IMR-90 (cell line): ENCODE measurements at regions not wholly inside any gene's neighbourhood (a gene's known extent, or its start where the extent isn't known, plus 50 kb on each side); places are given as distances from the start of the nearest gene placed in this dataset.

Experiments
- ATAC-seq: fragments of 200-7000 bp; cut with Tn5 transposase; 2 replicates; pipeline ENCODE4 v1.9.1; 2020; ENCODE audit warnings: low read depth, mild to moderate bottlenecking, moderate library complexity
- BruUV-seq: library from RNA; stranded (reverse); fragments of 400-500 nt; replicated peaks from 2 replicates; lab custom pipeline; 2021; lab: Mats Ljungman, UMichigan
- CTCF ChIA-PET: fragments of 300-600 bp; formaldehyde crosslinking; extraction: SDS; loops from one replicate; lab custom pipeline; 2021; ENCODE audit warnings: antibody characterized with exemption; lab: Yijun Ruan, JAX
- POLR2A ChIA-PET: fragments of 300-600 bp; sonication (Branson Sonifier 250); formaldehyde crosslinking; loops from one replicate; lab custom pipeline; 2022; ENCODE audit warnings: antibody characterized with exemption; ENCODE audit not compliant: unreplicated experiment; lab: Charles Lee
- DNase-seq: peaks from one replicate; pipeline ENCODE4 v3.0.0; 2013
- H2AFZ ChIP-seq: replicated peaks from 2 replicates; pipeline ENCODE3; 2013; ENCODE audit warnings: low read length, mild to moderate bottlenecking; ENCODE audit not compliant: poor library complexity
- H2AK5ac ChIP-seq: 2 replicates; pipeline ENCODE4 v1.6.1; 2013; ENCODE audit warnings: low read depth, low read length, inconsistent platforms
- H2AK9ac ChIP-seq: replicated peaks from 2 replicates; pipeline ENCODE3; 2013; ENCODE audit warnings: mild to moderate bottlenecking, low read depth, low read length, moderate library complexity; ENCODE audit not compliant: poor library complexity
- H2BK120ac ChIP-seq: 2 replicates; pipeline ENCODE4 v1.6.1; 2013; ENCODE audit warnings: low read depth, low read length, inconsistent platforms
- H2BK15ac ChIP-seq: 3 replicates; pipeline ENCODE4 v1.6.1; 2013; ENCODE audit warnings: low read depth, low read length, inconsistent platforms
- H2BK20ac ChIP-seq: 2 replicates; pipeline ENCODE4 v1.6.1; 2013; ENCODE audit warnings: low read depth, mild to moderate bottlenecking, inconsistent platforms, low read length, moderate library complexity
- H2BK5ac ChIP-seq: 2 replicates; pipeline ENCODE4 v1.6.1; 2013; ENCODE audit warnings: mild to moderate bottlenecking, low read depth, low read length, inconsistent platforms; ENCODE audit not compliant: poor library complexity, severe bottlenecking
- H3K14ac ChIP-seq: replicated peaks from 2 replicates; pipeline ENCODE4 v1.6.1; 2013; ENCODE audit warnings: low read depth, low read length, inconsistent platforms
- H3K18ac ChIP-seq: 2 replicates; pipeline ENCODE4 v1.6.1; 2013; ENCODE audit warnings: low read depth, low read length, control low read depth
- H3K23ac ChIP-seq: 2 replicates; pipeline ENCODE4 v1.6.1; 2013; ENCODE audit warnings: low read depth, low read length, inconsistent platforms
- H3K27ac ChIP-seq: 2 replicates; pipeline ENCODE4 v1.5.1; 2013; ENCODE audit warnings: mild to moderate bottlenecking, control low read depth, low read length; ENCODE audit not compliant: insufficient read depth
- H3K27me3 ChIP-seq: 2 replicates; pipeline ENCODE4 v1.6.1; 2013; ENCODE audit warnings: low read length; ENCODE audit not compliant: control insufficient read depth, insufficient read depth
- H3K36me3 ChIP-seq: 2 replicates; pipeline ENCODE4 v1.6.1; 2013; ENCODE audit warnings: low read length, mixed read lengths; ENCODE audit not compliant: control insufficient read depth, insufficient read depth
- H3K4ac ChIP-seq: 2 replicates; pipeline ENCODE4 v1.6.1; 2013; ENCODE audit warnings: low read depth, low read length, inconsistent platforms
- H3K4me1 ChIP-seq: 2 replicates; pipeline ENCODE4 v1.6.1; 2013; ENCODE audit warnings: low read length, mixed read lengths; ENCODE audit not compliant: control insufficient read depth, insufficient read depth
- H3K4me2 ChIP-seq: 2 replicates; pipeline ENCODE4 v1.6.1; 2013; ENCODE audit warnings: low read depth, mild to moderate bottlenecking, control low read depth, low read length, moderate library complexity
- H3K4me3 ChIP-seq: 2 replicates; pipeline ENCODE4 v1.5.1; 2013; ENCODE audit warnings: low read depth, mild to moderate bottlenecking, control low read depth, low read length, moderate library complexity; ENCODE audit not compliant: insufficient read depth
- H3K56ac ChIP-seq: 2 replicates; pipeline ENCODE4 v1.6.1; 2013; ENCODE audit warnings: low read length, inconsistent platforms; ENCODE audit not compliant: insufficient read depth; ENCODE audit errors: extremely low read depth
- H3K79me1 ChIP-seq, 2 experiments: 2 replicates each; pipeline ENCODE4 v1.6.1; 2013; ENCODE audit warnings: low read length in 2 of 2, inconsistent platforms in 1 of 2, low read depth in 1 of 2
- H3K9ac ChIP-seq: 2 replicates; pipeline ENCODE4 v1.6.1; 2013; ENCODE audit warnings: low read depth, low read length, control low read depth
- H3K9me1 ChIP-seq: 2 replicates; pipeline ENCODE4 v1.6.1; 2013; ENCODE audit warnings: low read length, inconsistent platforms; ENCODE audit not compliant: insufficient read depth
- H3K9me3 ChIP-seq: 2 replicates; pipeline ENCODE4 v1.6.1; 2013; ENCODE audit warnings: low read length; ENCODE audit not compliant: control insufficient read depth, insufficient read depth
- H4K20me1 ChIP-seq: 2 replicates; pipeline ENCODE4 v1.6.1; 2013; ENCODE audit warnings: low read length, inconsistent platforms; ENCODE audit not compliant: insufficient read depth
- H4K5ac ChIP-seq: 2 replicates; pipeline ENCODE4 v1.6.1; 2013; ENCODE audit warnings: mild to moderate bottlenecking, low read depth, low read length, control low read depth
- H4K8ac ChIP-seq, 2 experiments: 2 replicates each; pipeline ENCODE4 v1.6.1; 2013; ENCODE audit warnings: low read depth in 2 of 2, low read length in 2 of 2, control low read depth in 1 of 2, inconsistent platforms in 1 of 2
- H4K91ac ChIP-seq: 2 replicates; pipeline ENCODE4 v1.6.1; 2013; ENCODE audit warnings: low read depth, low read length, inconsistent platforms; ENCODE audit not compliant: insufficient read depth
- BHLHE40 ChIP-seq: fragments of 150-350 bp; IDR thresholded peaks from 2 replicates; pipeline ENCODE4 v1.6.1; 2016; ENCODE audit warnings: mild to moderate bottlenecking, low read depth, low read length
- CEBPB ChIP-seq: IDR thresholded peaks from 2 replicates; pipeline ENCODE4 v1.6.1; 2012; ENCODE audit warnings: low read depth, low read length, improper control_type of control experiment
- CHD1 ChIP-seq: IDR thresholded peaks from 2 replicates; pipeline ENCODE4 v1.6.1; 2012; ENCODE audit warnings: low read depth, low read length, improper control_type of control experiment
- CTCF ChIP-seq: conservative IDR thresholded peaks from 2 replicates; pipeline ENCODE4 v1.5.1; 2012; ENCODE audit warnings: mild to moderate bottlenecking, low read depth, low read length, improper control_type of control experiment
- ELK1 ChIP-seq: fragments of 150-350 bp; IDR thresholded peaks from 2 replicates; pipeline ENCODE4 v1.6.1; 2016; ENCODE audit warnings: low read depth, mild to moderate bottlenecking, low read length, moderate library complexity, borderline replicate concordance
- FOS ChIP-seq: fragments of 150-350 bp; IDR thresholded peaks from 2 replicates; pipeline ENCODE4 v1.6.1; 2016; ENCODE audit warnings: low read depth, low read length
- MAFK ChIP-seq: IDR thresholded peaks from 2 replicates; pipeline ENCODE4 v1.6.1; 2012; ENCODE audit warnings: low read depth, low read length, improper control_type of control experiment
- MAZ ChIP-seq: IDR thresholded peaks from 2 replicates; pipeline ENCODE4 v1.6.1; 2012; ENCODE audit warnings: low read depth, mild to moderate bottlenecking, low read length, improper control_type of control experiment, moderate library complexity, borderline replicate concordance
- MXI1 ChIP-seq: IDR thresholded peaks from 2 replicates; pipeline ENCODE4 v1.6.1; 2012; ENCODE audit warnings: low read depth, mild to moderate bottlenecking, low read length, moderate library complexity, borderline replicate concordance
- NFE2L2 ChIP-seq: fragments of 150-350 bp; IDR thresholded peaks from 2 replicates; pipeline ENCODE4 v1.6.1; 2016; ENCODE audit warnings: low read depth, mild to moderate bottlenecking, low read length
- POLR2A ChIP-seq: IDR thresholded peaks from 2 replicates; pipeline ENCODE4 v1.6.1; 2012; ENCODE audit warnings: mild to moderate bottlenecking, low read depth, low read length
- RAD21 ChIP-seq: IDR thresholded peaks from 2 replicates; pipeline ENCODE4 v1.6.1; 2012; ENCODE audit warnings: low read length, improper control_type of control experiment
- RCOR1 ChIP-seq: IDR thresholded peaks from 2 replicates; pipeline ENCODE4 v1.6.1; 2012; ENCODE audit warnings: mild to moderate bottlenecking, low read length, improper control_type of control experiment; ENCODE audit not compliant: insufficient replicate concordance
- RFX5 ChIP-seq: IDR thresholded peaks from 2 replicates; pipeline ENCODE4 v1.8.0; 2012; ENCODE audit warnings: low read depth, mild to moderate bottlenecking, low read length, moderate library complexity
- SMC3 ChIP-seq: fragments of 150-350 bp; IDR thresholded peaks from 2 replicates; pipeline ENCODE4 v1.6.1; 2016; ENCODE audit warnings: low read depth, mild to moderate bottlenecking, antibody characterized with exemption, low read length, moderate library complexity
- USF2 ChIP-seq: fragments of 150-350 bp; IDR thresholded peaks from 2 replicates; pipeline ENCODE4 v1.6.1; 2017; ENCODE audit warnings: mild to moderate bottlenecking, antibody characterized with exemption, low read length, low read depth
- WGBS, 2 experiments: methylation state at CpG; one replicate each; pipeline versions ENCODE4 v1.1.5 to v1.1.7; 2013; ENCODE audit warnings: missing lambda C conversion rate in 2 of 2; ENCODE audit not compliant: insufficient read length in 1 of 2; ENCODE audit errors: extremely low coverage in 2 of 2; 5-methylcytosine and 5-hydroxymethylcytosine counted together
- dilution Hi-C: fragments of 300-500 bp; cut with HindIII; formaldehyde crosslinking; loops from one replicate; pipeline ENCODE4 v1.14.3; 2018; ENCODE audit warnings: low sequenced_read_pairs; ENCODE audit not compliant: unreplicated experiment
- in situ Hi-C: fragments of 300-500 bp; cut with MboI; formaldehyde crosslinking; loops from 3 replicates; pipeline ENCODE4 v1.14.3; 2019; ENCODE audit warnings: low sequenced_read_pairs, inconsistent platforms, mixed read lengths
- intact Hi-C: fragments of 100-400 bp; cut with micrococcal nuclease; formaldehyde crosslinking; loops from 2 replicates; pipeline ENCODE4 v1.10.0; 2022

- H3K4ac ChIP-seq = no peak overlapping the region
- H3K79me1 ChIP-seq = no peaks in the 10 kb centered on the region
- H2BK120ac ChIP-seq = no peak overlapping the region
- H3K56ac ChIP-seq = no peak overlapping the region
- intact Hi-C loops (no loop called here), in situ Hi-C loops (no loop called here), dilution Hi-C loops (no loop called here)
- no peak overlapping the region for H4K91ac ChIP-seq
- H3K18ac ChIP-seq = no peak overlapping the region
- no peak overlapping the region for H3K9ac ChIP-seq
- no peak overlapping the region for H2BK5ac ChIP-seq
- no peak overlapping the region for H3K4me2 ChIP-seq
- H2AFZ ChIP-seq = no peak overlapping the region
- no peak overlapping the region for H3K14ac ChIP-seq
- ChIA-PET POLR2A (no interaction called here), CTCF (no interaction called here)
- no peak overlapping the region for H3K27ac ChIP-seq
- no peak overlapping the region for H2BK20ac ChIP-seq
- no peak overlapping the region for H3K4me3 ChIP-seq
- peaks cover 4% of the 10 kb centered on the region; the same call in 1 of the 2 replicates for H3K9me3 ChIP-seq
- H3K9me1 ChIP-seq = no peaks in the 10 kb centered on the region
- H2AK5ac ChIP-seq = no peak overlapping the region
- H3K27me3 ChIP-seq = no peaks in the 10 kb centered on the region
- DNase-seq (no peak), ATAC-seq (no peak)
- no peaks in the 10 kb centered on the region for H4K20me1 ChIP-seq
- no peak for TF ChIP-seq USF2
- no peak for TF ChIP-seq ELK1
- TF ChIP-seq MXI1 = no peak
- no peak for TF ChIP-seq MAZ
- TF ChIP-seq RAD21 = no peak
- TF ChIP-seq MAFK = no peak
- no peak for TF ChIP-seq CHD1
- TF ChIP-seq NFE2L2 = no peak
- TF ChIP-seq BHLHE40 = no peak
- no peak for TF ChIP-seq POLR2A
- TF ChIP-seq SMC3 = no peak
- no peak for TF ChIP-seq RCOR1
- no peak for TF ChIP-seq RFX5
- TF ChIP-seq CTCF = no peak
- TF ChIP-seq FOS = no peak
- TF ChIP-seq CEBPB = no peak
- no TSS peak for BruUV-seq
- no peaks in the 10 kb centered on the region for H3K36me3 ChIP-seq
- no peak overlapping the region for H4K8ac ChIP-seq
- H3K4me1 ChIP-seq = peaks cover 3% of the 10 kb centered on the region; the same call in 1 of the 2 replicates
- 80% methylated on average over 1 of the region's 11 CpGs; no CpG with 5 or more reads in 1 of the 2 experiments for WGBS, 2 experiments
- no peak overlapping the region for H2AK9ac ChIP-seq
- H4K5ac ChIP-seq = no peak overlapping the region
- H3K23ac ChIP-seq = no peak overlapping the region
- no peak overlapping the region for H2BK15ac ChIP-seq
Measured at GRCh38 chr12:127632461-127632860, 634.5 kb upstream of the TMEM132C start.
